Neural cell (in vitro differentiated cells): ENCODE measurements at regions not wholly inside any gene's neighbourhood (a gene's known extent, or its start where the extent isn't known, plus 50 kb on each side); places are given as distances from the start of the nearest gene placed in this dataset.

Experiments used
- H2AFZ ChIP-seq: fragments of 200-600, 300-800 bp; sonication (generic), shearing (Covaris generic); 2 replicates; pipeline ENCODE4 v1.6.0; 2014; ENCODE audit warnings: low read depth, mild to moderate bottlenecking, antibody characterized with exemption, low read length, moderate library complexity
- H3F3A ChIP-seq: fragments of 200-600 bp; shearing (Covaris generic); 2 replicates; pipeline ENCODE4 v1.6.1; 2016; ENCODE audit warnings: mild to moderate bottlenecking, moderate library complexity, mixed read lengths, antibody characterized with exemption, low read length; ENCODE audit not compliant: insufficient read depth, poor library complexity, severe bottlenecking
- H3K27ac ChIP-seq: fragments of 200-600, 300-800 bp; sonication (generic), shearing (Covaris generic); 2 replicates; pipeline ENCODE4 v1.5.1; 2014; ENCODE audit warnings: mild to moderate bottlenecking, low read length, moderate library complexity
- H3K27me3 ChIP-seq: fragments of 300-800, 200-600 bp; sonication (generic), shearing (Covaris generic); 2 replicates; pipeline ENCODE4 v1.6.0; 2014; ENCODE audit warnings: mild to moderate bottlenecking, low read depth, low read length, moderate library complexity; ENCODE audit not compliant: insufficient read depth
- H3K36me3 ChIP-seq: fragments of 300-800, 200-600 bp; sonication (generic), shearing (Covaris generic); 2 replicates; pipeline ENCODE4 v1.5.1; 2014; ENCODE audit warnings: mild to moderate bottlenecking, antibody characterized with exemption, low read length, moderate library complexity; ENCODE audit not compliant: insufficient read depth
- H3K4me2 ChIP-seq: fragments of 300-800, 200-600 bp; sonication (generic), shearing (Covaris generic); 2 replicates; pipeline ENCODE4 v1.6.0; 2014; ENCODE audit warnings: mild to moderate bottlenecking, low read length
- H3K4me3 ChIP-seq: fragments of 300-800, 200-600 bp; sonication (generic), shearing (Covaris generic); 2 replicates; pipeline ENCODE4 v1.5.1; 2014; ENCODE audit warnings: mild to moderate bottlenecking, low read length, moderate library complexity
- H3K79me2 ChIP-seq: fragments of 200-600 bp; shearing (Covaris generic); replicated peaks from 2 replicates; pipeline ENCODE4 v1.6.0; 2014; ENCODE audit warnings: mild to moderate bottlenecking, low read length, moderate library complexity; ENCODE audit not compliant: insufficient read depth
- H3K9ac ChIP-seq: fragments of 300-800, 200-600 bp; sonication (generic), shearing (Covaris generic); 2 replicates; pipeline ENCODE4 v1.6.1; 2016; ENCODE audit warnings: mild to moderate bottlenecking, low read length, mixed read lengths
- H3K9me2 ChIP-seq: fragments of 200-600 bp; shearing (Covaris generic); 2 replicates; pipeline ENCODE4 v1.6.1; 2016; ENCODE audit warnings: mild to moderate bottlenecking, low read length, mixed read lengths; ENCODE audit not compliant: insufficient read depth
- H3K9me3 ChIP-seq: fragments of 200-600, 300-800 bp; sonication (generic), shearing (Covaris generic); 2 replicates; pipeline ENCODE4 v1.6.1; 2016; ENCODE audit warnings: mild to moderate bottlenecking, mixed run types, low read length, moderate library complexity, mixed read lengths
- H4K20me1 ChIP-seq: fragments of 200-600 bp; shearing (Covaris generic); 2 replicates; pipeline ENCODE4 v1.6.1; 2016; ENCODE audit warnings: mild to moderate bottlenecking, mixed run types; ENCODE audit not compliant: insufficient read depth
- EP300 ChIP-seq: fragments of 450-650 bp; conservative IDR thresholded peaks from 2 replicates; pipeline ENCODE4 v1.6.1; 2014; ENCODE audit warnings: antibody characterized with exemption, mild to moderate bottlenecking, moderate library complexity; ENCODE audit not compliant: poor library complexity, severe bottlenecking
- EZH2 ChIP-seq: fragments of 200-600, 300-800 bp; shearing (Covaris generic), sonication (generic); IDR thresholded peaks from 2 replicates; pipeline ENCODE4 v1.6.1; 2014; ENCODE audit warnings: antibody characterized with exemption, low read length, borderline replicate concordance, mild to moderate bottlenecking; ENCODE audit not compliant: insufficient read depth, poor library complexity, severe bottlenecking
- MXI1 ChIP-seq: fragments of 450-650 bp; conservative IDR thresholded peaks from 2 replicates; pipeline ENCODE4 v1.6.1; 2014; ENCODE audit warnings: antibody characterized with exemption, mild to moderate bottlenecking; ENCODE audit not compliant: poor library complexity, severe bottlenecking
- POLR2AphosphoS5 ChIP-seq: IDR thresholded peaks from 2 replicates; pipeline ENCODE4 v1.6.1; 2012
- RAD21 ChIP-seq: fragments of 450-650 bp; conservative IDR thresholded peaks from 2 replicates; pipeline ENCODE4 v1.6.1; 2014; ENCODE audit warnings: antibody characterized with exemption, mild to moderate bottlenecking, moderate library complexity
- REST ChIP-seq: IDR thresholded peaks from 2 replicates; pipeline ENCODE4 v1.6.1; 2012; ENCODE audit warnings: borderline replicate concordance
- SMC3 ChIP-seq: fragments of 450-650 bp; conservative IDR thresholded peaks from 2 replicates; pipeline ENCODE4 v1.6.1; 2014; ENCODE audit warnings: antibody characterized with exemption, mild to moderate bottlenecking, moderate library complexity; ENCODE audit not compliant: poor library complexity
- TAF1 ChIP-seq: IDR thresholded peaks from 2 replicates; pipeline ENCODE4 v1.6.1; 2012; ENCODE audit warnings: low read depth
- TF ChIP-seq, protein P1 (sequence below): fragments of 450-650 bp; IDR thresholded peaks from 2 replicates; pipeline ENCODE4 v1.5.1; 2014; ENCODE audit warnings: antibody characterized with exemption, mild to moderate bottlenecking, moderate library complexity; ENCODE audit not compliant: poor library complexity, severe bottlenecking

GRCh38 chr16:52827456-52827855 lies 225.2 kb downstream of the CHD9NB start:
- Histone ChIP-seq H3K4me2 (no peak overlapping the region), H3F3A (no peaks in the 10 kb centered on the region), H3K27ac (no peak overlapping the region), H3K4me3 (no peak overlapping the region), H4K20me1 (no peaks in the 10 kb centered on the region), H3K27me3 (no peaks in the 10 kb centered on the region), H3K9ac (no peak overlapping the region), H3K79me2 (no peaks in the 10 kb centered on the region), H3K9me2 (no peaks in the 10 kb centered on the region), H3K9me3 (no peaks in the 10 kb centered on the region), H2AFZ (no peak overlapping the region), H3K36me3 (no peaks in the 10 kb centered on the region)
- TF ChIP-seq, protein P1, sequence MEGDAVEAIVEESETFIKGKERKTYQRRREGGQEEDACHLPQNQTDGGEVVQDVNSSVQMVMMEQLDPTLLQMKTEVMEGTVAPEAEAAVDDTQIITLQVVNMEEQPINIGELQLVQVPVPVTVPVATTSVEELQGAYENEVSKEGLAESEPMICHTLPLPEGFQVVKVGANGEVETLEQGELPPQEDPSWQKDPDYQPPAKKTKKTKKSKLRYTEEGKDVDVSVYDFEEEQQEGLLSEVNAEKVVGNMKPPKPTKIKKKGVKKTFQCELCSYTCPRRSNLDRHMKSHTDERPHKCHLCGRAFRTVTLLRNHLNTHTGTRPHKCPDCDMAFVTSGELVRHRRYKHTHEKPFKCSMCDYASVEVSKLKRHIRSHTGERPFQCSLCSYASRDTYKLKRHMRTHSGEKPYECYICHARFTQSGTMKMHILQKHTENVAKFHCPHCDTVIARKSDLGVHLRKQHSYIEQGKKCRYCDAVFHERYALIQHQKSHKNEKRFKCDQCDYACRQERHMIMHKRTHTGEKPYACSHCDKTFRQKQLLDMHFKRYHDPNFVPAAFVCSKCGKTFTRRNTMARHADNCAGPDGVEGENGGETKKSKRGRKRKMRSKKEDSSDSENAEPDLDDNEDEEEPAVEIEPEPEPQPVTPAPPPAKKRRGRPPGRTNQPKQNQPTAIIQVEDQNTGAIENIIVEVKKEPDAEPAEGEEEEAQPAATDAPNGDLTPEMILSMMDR: no peak
- TF ChIP-seq TAF1 (no peak), EP300 (no peak), EZH2 (no peak), MXI1 (no peak), RAD21 (no peak), REST (no peak), SMC3 (no peak)

- H3K27ac ChIP-seq: no peak overlapping the region
- no peaks in the 10 kb centered on the region for H3K27me3 ChIP-seq
- H3K9me2 ChIP-seq: no peaks in the 10 kb centered on the region
- no peaks in the 10 kb centered on the region for H3F3A ChIP-seq
- no peak overlapping the region for H2AFZ ChIP-seq
- no peak overlapping the region for H3K4me2 ChIP-seq
- H4K20me1 ChIP-seq: no peaks in the 10 kb centered on the region
- H3K9ac ChIP-seq: no peak overlapping the region
- H3K4me3 ChIP-seq: no peak overlapping the region
- no peaks in the 10 kb centered on the region for H3K79me2 ChIP-seq
- no peaks in the 10 kb centered on the region for H3K36me3 ChIP-seq
- TF ChIP-seq MXI1 (no peak), TAF1 (no peak), RAD21 (no peak)
- no peaks in the 10 kb centered on the region for H3K9me3 ChIP-seq
Measured at GRCh38 chr16:52825892-52826291, 226.8 kb downstream of the CHD9NB start.

- H3K27me3 ChIP-seq: no peaks in the 10 kb centered on the region
- H3K4me3 ChIP-seq: no peak overlapping the region
- no peaks in the 10 kb centered on the region for H3K36me3 ChIP-seq
- H4K20me1 ChIP-seq: no peaks in the 10 kb centered on the region
- no peak overlapping the region for H2AFZ ChIP-seq
- H3K4me2 ChIP-seq: no peak overlapping the region
- no peaks in the 10 kb centered on the region for H3K9me2 ChIP-seq
- H3F3A ChIP-seq: no peaks in the 10 kb centered on the region
- TF ChIP-seq POLR2AphosphoS5: no peak
- no peak for TF ChIP-seq EZH2
- TF ChIP-seq, protein P1: no peak
- no peak for TF ChIP-seq SMC3
- no peak for TF ChIP-seq TAF1
- TF ChIP-seq REST: no peak
- no peak for TF ChIP-seq MXI1
- no peak for TF ChIP-seq RAD21
- TF ChIP-seq EP300: no peak
- no peaks in the 10 kb centered on the region for H3K79me2 ChIP-seq
- H3K9me3 ChIP-seq: no peaks in the 10 kb centered on the region
- no peak overlapping the region for H3K9ac ChIP-seq
- no peak overlapping the region for H3K27ac ChIP-seq
Measured at GRCh38 chr16:52819808-52820207, 232.9 kb downstream of the CHD9NB start.
